Naive thymus-derived CD8-positive, alpha-beta T cell (primary cell): ENCODE measurements at regions not wholly inside any gene's neighbourhood (a gene's known extent, or its start where the extent isn't known, plus 50 kb on each side); places are given as distances from the start of the nearest gene placed in this dataset.

Source experiments
- ATAC-seq, 2 donors: fragments of 150-1000 bp; cut with Tn5 transposase in 1 of 2; sonication (Bioruptor Pico), chemical (Tn5 transposase) in 1 of 2; 1 replicate in 1 of 2; 2 replicates in 1 of 2; pipeline ENCODE4 v1.10.0; 2021; ENCODE audit warnings: mild to moderate bottlenecking in 2 of 2, moderate library complexity in 2 of 2
- POLR2A ChIA-PET: fragments of 350-600 bp; sonication (Branson Sonifier 250); formaldehyde crosslinking; loops from one replicate; lab custom pipeline; 2021; ENCODE audit warnings: antibody characterized with exemption; lab: Charles Lee
- DNase-seq, 10 donors: peaks; one replicate each; pipeline versions ENCODE4 v3.0.0 to v3.0.0-alpha.2; 2020 to 2022
- H3K27ac Mint-ChIP-seq, 10 donors: one replicate each; pipeline ENCODE4 v1.8.0; 2020 to 2022; ENCODE audit warnings: mild to moderate bottlenecking in 10 of 10, mixed read lengths in 10 of 10, moderate library complexity in 4 of 10, inconsistent platforms in 1 of 10
- H3K27me3 Mint-ChIP-seq, 5 donors: one replicate each; pipeline ENCODE4 v1.8.0; 2021 to 2022; ENCODE audit warnings: mixed read lengths in 5 of 5
- H3K36me3 Mint-ChIP-seq, 3 donors: one replicate each; pipeline ENCODE4 v1.8.0; 2020 to 2022; ENCODE audit warnings: mixed read lengths in 3 of 3, mild to moderate bottlenecking in 2 of 3, inconsistent platforms in 1 of 3
- H3K4me1 Mint-ChIP-seq, 4 donors: one replicate each; pipeline ENCODE4 v1.8.0; 2021 to 2022; ENCODE audit warnings: mixed read lengths in 4 of 4
- H3K4me3 Mint-ChIP-seq, 10 donors: one replicate each; pipeline ENCODE4 v1.8.0; 2020 to 2022; ENCODE audit warnings: mild to moderate bottlenecking in 10 of 10, mixed read lengths in 10 of 10, moderate library complexity in 6 of 10, inconsistent platforms in 1 of 10
- H3K9me3 Mint-ChIP-seq, 9 donors: one replicate each; pipeline ENCODE4 v1.8.0; 2020 to 2022; ENCODE audit warnings: mixed read lengths in 9 of 9, mild to moderate bottlenecking in 3 of 9, inconsistent platforms in 1 of 9, moderate library complexity in 1 of 9

GRCh38 chr10:28938745-28939144 lies 261.4 kb downstream of the BAMBI start:
- peaks cover 0 to 8% (median 0%) of the 10 kb centered on the region in 3 donors for H3K36me3 Mint-ChIP-seq

GRCh38 chr10:28939281-28940157 lies 262.2 kb downstream of the BAMBI start:
- no peak for DNase-seq
- ATAC-seq: no peak
- no peak overlapping the region for H3K27ac Mint-ChIP-seq
- H3K4me3 Mint-ChIP-seq: no peak overlapping the region
- POLR2A ChIA-PET: no interaction called here
- H3K4me1 Mint-ChIP-seq: no peaks in the 10 kb centered on the region
- peaks cover 0 to 10% (median under 1%) of the 10 kb centered on the region in 9 donors for H3K9me3 Mint-ChIP-seq
- H3K27me3 Mint-ChIP-seq: peaks cover 3 to 16% (median 6%) of the 10 kb centered on the region in 5 donors
- peaks cover 0 to 8% (median 0%) of the 10 kb centered on the region in 3 donors for H3K36me3 Mint-ChIP-seq

More at GRCh38 chr10:28938745-28939144, 261.4 kb downstream of the BAMBI start:
- Mint-ChIP-seq H3K27ac (no peak overlapping the region), H3K9me3 (peaks cover 0 to 12% (median 0%) of the 10 kb centered on the region in 9 donors), H3K27me3 (peaks cover 3 to 17% (median 6%) of the 10 kb centered on the region in 5 donors), H3K4me1 (no peaks in the 10 kb centered on the region), H3K4me3 (no peak overlapping the region)
- DNase-seq (no peak), ATAC-seq (no peak)
- POLR2A ChIA-PET: no interaction called here

GRCh38 chr10:28940158-28940888 lies 263.0 kb downstream of the BAMBI start:
- DNase-seq (no peak), ATAC-seq (no peak)
- peaks cover 2 to 16% (median 4%) of the 10 kb centered on the region in 5 donors for H3K27me3 Mint-ChIP-seq
- POLR2A ChIA-PET: no interaction called here
- H3K4me3 Mint-ChIP-seq: no peak overlapping the region
- peaks cover 0 to 14% (median 0%) of the 10 kb centered on the region in 3 donors for H3K36me3 Mint-ChIP-seq
- H3K27ac Mint-ChIP-seq: no peak overlapping the region
- no peaks in the 10 kb centered on the region for H3K4me1 Mint-ChIP-seq
- peaks cover 0 to 13% (median 7%) of the 10 kb centered on the region in 9 donors for H3K9me3 Mint-ChIP-seq

GRCh38 chr10:28942012-28942411 lies 264.7 kb downstream of the BAMBI start:
- Mint-ChIP-seq H3K36me3 (peaks cover 0 to 9% (median 0%) of the 10 kb centered on the region in 3 donors), H3K4me3 (no peak overlapping the region), H3K9me3 (peaks cover 0 to 23% (median 9%) of the 10 kb centered on the region in 9 donors), H3K27me3 (peaks cover 2 to 19% (median 3%) of the 10 kb centered on the region in 5 donors), H3K27ac (peak overlapping the region in 1 of 10 donors; percentile 32), H3K4me1 (no peaks in the 10 kb centered on the region)
- ATAC-seq (no peak), DNase-seq (no peak)
- POLR2A ChIA-PET: no interaction called here

GRCh38 chr10:28945959-28946358 lies 268.6 kb downstream of the BAMBI start:
- peaks cover under 1 to 22% (median 17%) of the 10 kb centered on the region in 5 donors for H3K27me3 Mint-ChIP-seq
- POLR2A ChIA-PET: no interaction called here
- no peaks in the 10 kb centered on the region for H3K4me1 Mint-ChIP-seq
- peaks cover 3 to 24% (median 9%) of the 10 kb centered on the region in 9 donors for H3K9me3 Mint-ChIP-seq
- peaks cover 0 to 9% (median 0%) of the 10 kb centered on the region in 3 donors for H3K36me3 Mint-ChIP-seq
- no peak overlapping the region for H3K27ac Mint-ChIP-seq
- DNase-seq (no peak), ATAC-seq (no peak)
- H3K4me3 Mint-ChIP-seq: no peak overlapping the region

GRCh38 chr10:28946479-28946878 lies 269.2 kb downstream of the BAMBI start:
- peaks cover 3 to 24% (median 9%) of the 10 kb centered on the region in 9 donors for H3K9me3 Mint-ChIP-seq
- no peak overlapping the region for H3K27ac Mint-ChIP-seq
- no peaks in the 10 kb centered on the region for H3K4me1 Mint-ChIP-seq
- peaks cover 0 to 9% (median 0%) of the 10 kb centered on the region in 3 donors for H3K36me3 Mint-ChIP-seq
- H3K27me3 Mint-ChIP-seq: peaks cover 6 to 26% (median 18%) of the 10 kb centered on the region in 5 donors
- ATAC-seq (no peak), DNase-seq (no peak)
- H3K4me3 Mint-ChIP-seq: no peak overlapping the region
- POLR2A ChIA-PET: no interaction called here

- no peak for ATAC-seq
- Mint-ChIP-seq H3K27me3 (peaks cover 12 to 33% (median 24%) of the 10 kb centered on the region in 5 donors), H3K36me3 (peaks cover 0 to 9% (median 0%) of the 10 kb centered on the region in 3 donors), H3K9me3 (peaks cover 3 to 24% (median 11%) of the 10 kb centered on the region in 9 donors), H3K27ac (no peak overlapping the region), H3K4me3 (no peak overlapping the region), H3K4me1 (no peaks in the 10 kb centered on the region)
- POLR2A ChIA-PET: no interaction called here
- no peak for DNase-seq
These were observed 269.9 kb downstream of the BAMBI start for GRCh38 chr10:28947171-28947570.

GRCh38 chr10:28948046-28948445 lies 270.7 kb downstream of the BAMBI start:
- no peak overlapping the region for H3K4me3 Mint-ChIP-seq
- ATAC-seq (no peak), DNase-seq (no peak)
- peaks cover 0 to 9% (median 0%) of the 10 kb centered on the region in 3 donors for H3K36me3 Mint-ChIP-seq
- peaks cover 3 to 24% (median 11%) of the 10 kb centered on the region in 9 donors for H3K9me3 Mint-ChIP-seq
- no peak overlapping the region for H3K27ac Mint-ChIP-seq
- POLR2A ChIA-PET: no interaction called here
- peaks cover 17 to 41% (median 26%) of the 10 kb centered on the region in 5 donors for H3K27me3 Mint-ChIP-seq
- no peaks in the 10 kb centered on the region for H3K4me1 Mint-ChIP-seq

- H3K4me1 Mint-ChIP-seq: no peaks in the 10 kb centered on the region
- no peak overlapping the region for H3K27ac Mint-ChIP-seq
- H3K36me3 Mint-ChIP-seq: peaks cover 0 to 9% (median 0%) of the 10 kb centered on the region in 3 donors
- ATAC-seq (no peak), DNase-seq (no peak)
- H3K4me3 Mint-ChIP-seq: no peak overlapping the region
- peaks cover 3 to 24% (median 11%) of the 10 kb centered on the region in 9 donors for H3K9me3 Mint-ChIP-seq
- POLR2A ChIA-PET: no interaction called here
- peaks cover 22 to 54% (median 28%) of the 10 kb centered on the region in 5 donors for H3K27me3 Mint-ChIP-seq
These were observed 272.0 kb downstream of the BAMBI start for GRCh38 chr10:28949005-28950004.

GRCh38 chr10:28951484-28951883 lies 274.2 kb downstream of the BAMBI start:
- H3K36me3 Mint-ChIP-seq: no peaks in the 10 kb centered on the region
- ATAC-seq (no peak), DNase-seq (no peak)
- peaks cover 22 to 54% (median 28%) of the 10 kb centered on the region in 5 donors for H3K27me3 Mint-ChIP-seq
- POLR2A ChIA-PET: no interaction called here
- no peak overlapping the region for H3K27ac Mint-ChIP-seq
- peaks cover 0 to 6% (median 3%) of the 10 kb centered on the region in 9 donors for H3K9me3 Mint-ChIP-seq
- no peaks in the 10 kb centered on the region for H3K4me1 Mint-ChIP-seq
- H3K4me3 Mint-ChIP-seq: no peak overlapping the region

GRCh38 chr10:28952523-28952922 lies 275.2 kb downstream of the BAMBI start:
- Mint-ChIP-seq H3K4me3 (no peak overlapping the region), H3K4me1 (no peaks in the 10 kb centered on the region), H3K27me3 (peaks cover 22 to 45% (median 30%) of the 10 kb centered on the region in 5 donors)

GRCh38 chr10:28954211-28954610 lies 276.9 kb downstream of the BAMBI start:
- peaks cover 0 to 21% (median 13%) of the 10 kb centered on the region in 9 donors for H3K9me3 Mint-ChIP-seq
- H3K4me1 Mint-ChIP-seq: no peaks in the 10 kb centered on the region
- no peak overlapping the region for H3K4me3 Mint-ChIP-seq
- H3K27me3 Mint-ChIP-seq: peaks cover 21 to 38% (median 25%) of the 10 kb centered on the region in 5 donors
- H3K36me3 Mint-ChIP-seq: peaks cover 0 to 12% (median 3%) of the 10 kb centered on the region in 3 donors
- no peak overlapping the region for H3K27ac Mint-ChIP-seq
- ATAC-seq (no peak), DNase-seq (no peak)
- POLR2A ChIA-PET: no interaction called here

More at GRCh38 chr10:28952523-28952922, 275.2 kb downstream of the BAMBI start:
- peaks cover 0 to 5% (median 0%) of the 10 kb centered on the region in 3 donors for H3K36me3 Mint-ChIP-seq
- no peak for DNase-seq
- ATAC-seq: no peak
- H3K9me3 Mint-ChIP-seq: peaks cover 0 to 9% (median 4%) of the 10 kb centered on the region in 9 donors
- POLR2A ChIA-PET: interaction anchor here (0.6 kb wide), 1 partner anchor 1781 kb away, joined by 3 read pairs; no protein-coding TSS in a partner anchor
- no peak overlapping the region for H3K27ac Mint-ChIP-seq
